PC-3 (cell line): ENCODE measurements at regions not wholly inside any gene's neighbourhood (a gene's known extent, or its start where the extent isn't known, plus 50 kb on each side); places are given as distances from the start of the nearest gene placed in this dataset.

Experiments used
- EZH2 ChIP-seq: fragments of 300-600 bp; sonication (generic); IDR thresholded peaks from one replicate; pipeline ENCODE4 v1.6.1; 2017; ENCODE audit warnings: antibody characterized with exemption, mild to moderate bottlenecking, low read length; ENCODE audit not compliant: unreplicated experiment
- EZH2phosphoT487 ChIP-seq: fragments of 300-600 bp; sonication (generic); IDR thresholded peaks from 2 replicates; pipeline ENCODE4 v1.6.1; 2018; ENCODE audit warnings: mild to moderate bottlenecking, antibody characterized with exemption, low read length, borderline replicate concordance
- TF ChIP-seq, protein P1 (sequence below): fragments of 300-600 bp; sonication (generic); conservative IDR thresholded peaks from 2 replicates; pipeline ENCODE4 v1.5.1; 2017; ENCODE audit warnings: antibody characterized with exemption, low read depth, mild to moderate bottlenecking, low read length

DNA sequence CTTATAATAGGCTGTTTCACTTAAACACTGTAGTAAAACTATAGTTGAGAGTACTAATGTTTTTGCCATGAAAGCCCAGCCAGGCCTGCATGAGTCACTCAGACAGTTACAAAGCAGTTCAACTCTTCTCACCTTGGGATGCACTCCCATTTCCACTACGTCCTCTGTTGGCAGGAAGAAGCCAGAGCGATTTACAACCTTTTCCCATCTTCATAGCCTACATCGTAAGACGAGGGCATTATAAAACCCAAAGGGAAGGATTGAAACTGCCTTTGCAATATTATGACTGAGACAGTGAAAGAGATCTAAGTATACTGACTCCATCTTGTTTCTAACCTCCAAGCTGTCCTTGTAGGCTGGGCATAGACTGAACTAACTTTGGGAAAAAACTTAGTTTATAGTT lies 71.8 kb upstream of the CSF1 start:
- no peak for TF ChIP-seq EZH2
- TF ChIP-seq, protein P1, sequence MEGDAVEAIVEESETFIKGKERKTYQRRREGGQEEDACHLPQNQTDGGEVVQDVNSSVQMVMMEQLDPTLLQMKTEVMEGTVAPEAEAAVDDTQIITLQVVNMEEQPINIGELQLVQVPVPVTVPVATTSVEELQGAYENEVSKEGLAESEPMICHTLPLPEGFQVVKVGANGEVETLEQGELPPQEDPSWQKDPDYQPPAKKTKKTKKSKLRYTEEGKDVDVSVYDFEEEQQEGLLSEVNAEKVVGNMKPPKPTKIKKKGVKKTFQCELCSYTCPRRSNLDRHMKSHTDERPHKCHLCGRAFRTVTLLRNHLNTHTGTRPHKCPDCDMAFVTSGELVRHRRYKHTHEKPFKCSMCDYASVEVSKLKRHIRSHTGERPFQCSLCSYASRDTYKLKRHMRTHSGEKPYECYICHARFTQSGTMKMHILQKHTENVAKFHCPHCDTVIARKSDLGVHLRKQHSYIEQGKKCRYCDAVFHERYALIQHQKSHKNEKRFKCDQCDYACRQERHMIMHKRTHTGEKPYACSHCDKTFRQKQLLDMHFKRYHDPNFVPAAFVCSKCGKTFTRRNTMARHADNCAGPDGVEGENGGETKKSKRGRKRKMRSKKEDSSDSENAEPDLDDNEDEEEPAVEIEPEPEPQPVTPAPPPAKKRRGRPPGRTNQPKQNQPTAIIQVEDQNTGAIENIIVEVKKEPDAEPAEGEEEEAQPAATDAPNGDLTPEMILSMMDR, result peak; percentile 38; the same call in 1 of the 2 replicates
- no peak for TF ChIP-seq EZH2phosphoT487
